Thyroid gland (tissue), 4 donors: ENCODE measurements at regions not wholly inside any gene's neighbourhood (a gene's known extent, or its start where the extent isn't known, plus 50 kb on each side); places are given as distances from the start of the nearest gene placed in this dataset.

Experiments
- CTCF ChIP-seq, 6 experiments: fragments of 200-600 bp in 3 of 6; fragments of 450-650 bp in 3 of 6; sonication (generic) in 3 of 6; IDR thresholded peaks; one replicate each; pipeline ENCODE4 v1.5.1; 2016 to 2019; ENCODE audit warnings: antibody characterized with exemption in 6 of 6, mild to moderate bottlenecking in 2 of 6, inconsistent platforms in 1 of 6, moderate library complexity in 1 of 6
- POLR2A ChIP-seq, 2 donors: fragments of 450-650 bp; IDR thresholded peaks; one replicate each; pipeline ENCODE4 v1.6.1; 2017; ENCODE audit warnings: antibody characterized with exemption in 2 of 2, mild to moderate bottlenecking in 2 of 2, moderate library complexity in 1 of 2

- TF ChIP-seq CTCF (IDR thresholded peaks at IDR 0.05) = no peak
- no peak for TF ChIP-seq POLR2A (IDR thresholded peaks at IDR 0.05)
Measured at GRCh38 chr2:224134003-224134734, 95.1 kb upstream of the SERPINE2 start.
